H1 (cell line): ENCODE measurements at regions not wholly inside any gene's neighbourhood (a gene's known extent, or its start where the extent isn't known, plus 50 kb on each side); places are given as distances from the start of the nearest gene placed in this dataset.

ENCODE experiments used
- CHD2 ChIP-seq: IDR thresholded peaks from 2 replicates; pipeline ENCODE4 v1.6.1; 2012; ENCODE audit warnings: low read length, improper control_type of control experiment
- CTCF ChIP-seq, 3 experiments: IDR thresholded peaks; 1 replicate in 2 of 3; 2 replicates in 1 of 3; pipeline versions ENCODE4 v1.5.1 to v1.6.1; 2011; ENCODE audit warnings: low read length in 3 of 3, mild to moderate bottlenecking in 3 of 3, inconsistent platforms in 2 of 3, low read depth in 1 of 3, moderate library complexity in 1 of 3; ENCODE audit not compliant: insufficient read depth in 1 of 3; ENCODE audit errors: control extremely low read depth in 1 of 3
- EZH2 ChIP-seq: fragments of 200-600 bp; sonication (generic); IDR thresholded peaks from 2 replicates; pipeline ENCODE4 v1.7.1; 2012; ENCODE audit warnings: low read depth, mild to moderate bottlenecking, moderate library complexity, low read length, inconsistent platforms; ENCODE audit not compliant: severe bottlenecking
- HDAC2 ChIP-seq, 2 experiments: fragments of 300-600 bp in 1 of 2; sonication (generic) in 1 of 2; IDR thresholded peaks; 2 replicates each; pipeline ENCODE4 v1.6.1; 2011 to 2012; ENCODE audit warnings: low read depth in 2 of 2, low read length in 2 of 2, mild to moderate bottlenecking in 2 of 2, moderate library complexity in 2 of 2, borderline replicate concordance in 1 of 2, inconsistent platforms in 1 of 2
- JUND ChIP-seq: IDR thresholded peaks from 2 replicates; pipeline ENCODE4 v1.6.1; 2011; ENCODE audit warnings: mild to moderate bottlenecking, improper control_type of control experiment, low read length
- KDM5A ChIP-seq: fragments of 200-600 bp; IDR thresholded peaks from 2 replicates; pipeline ENCODE4 v1.7.1; 2012; ENCODE audit warnings: mild to moderate bottlenecking, low read length, inconsistent platforms, mixed read lengths
- POLR2A ChIP-seq, 2 experiments: IDR thresholded peaks; 1 replicate in 1 of 2; 2 replicates in 1 of 2; pipeline ENCODE4 v1.6.1; 2011; ENCODE audit warnings: low read depth in 2 of 2, low read length in 2 of 2, mild to moderate bottlenecking in 2 of 2; ENCODE audit errors: control extremely low read depth in 1 of 2
- POLR2AphosphoS5 ChIP-seq: IDR thresholded peaks from 2 replicates; pipeline ENCODE4 v1.6.1; 2011; ENCODE audit warnings: low read depth, low read length
- RAD21 ChIP-seq, 2 experiments: IDR thresholded peaks in 1 of 2; conservative IDR thresholded peaks in 1 of 2; 2 replicates each; pipeline ENCODE4 v1.6.1; 2011; ENCODE audit warnings: low read depth in 2 of 2, low read length in 2 of 2, improper control_type of control experiment in 1 of 2, inconsistent platforms in 1 of 2, mild to moderate bottlenecking in 1 of 2, moderate library complexity in 1 of 2
- SIX5 ChIP-seq: IDR thresholded peaks from 2 replicates; pipeline ENCODE4 v1.6.1; 2011; ENCODE audit warnings: mild to moderate bottlenecking, low read depth, low read length
- SP2 ChIP-seq: IDR thresholded peaks from 2 replicates; pipeline ENCODE4 v1.6.1; 2012; ENCODE audit warnings: mild to moderate bottlenecking, low read length, inconsistent platforms
- SUZ12 ChIP-seq: fragments of 200-600 bp; sonication (generic); IDR thresholded peaks from 2 replicates; pipeline ENCODE4 v1.6.1; 2012; ENCODE audit warnings: mild to moderate bottlenecking, inconsistent platforms, low read length, moderate library complexity, mixed read lengths
- TBP ChIP-seq: IDR thresholded peaks from 2 replicates; pipeline ENCODE4 v1.6.1; 2011; ENCODE audit warnings: low read depth, low read length, improper control_type of control experiment
- USF2 ChIP-seq: IDR thresholded peaks from 2 replicates; pipeline ENCODE4 v1.6.1; 2011; ENCODE audit warnings: low read length, improper control_type of control experiment

GRCh38 chr12:81962126-81962856, 203.1 kb upstream of the PPFIA2 start:
- TF ChIP-seq POLR2AphosphoS5, result no peak
- no peak for TF ChIP-seq KDM5A
- no peak for TF ChIP-seq USF2
- TF ChIP-seq HDAC2 (IDR thresholded peaks at IDR 0.05; ENCODE audit: borderline replicate concordance in 1 of 2, low read depth in 2 of 2, low read length in 2 of 2), result no peak
- TF ChIP-seq JUND, result no peak
- TF ChIP-seq RAD21 (IDR thresholded peaks at IDR 0.05 in 1 of 2, conservative IDR thresholded peaks at IDR 0.05 in 1 of 2; ENCODE audit: low read depth in 2 of 2, low read length in 2 of 2), result no peak
- no peak for TF ChIP-seq TBP
- no peak for TF ChIP-seq CTCF (IDR thresholded peaks at IDR 0.05; ENCODE audit: control extremely low read depth in 1 of 3, insufficient read depth in 1 of 3, low read depth in 1 of 3, low read length in 3 of 3)
- no peak for TF ChIP-seq SUZ12
- TF ChIP-seq CHD2, result no peak
- TF ChIP-seq EZH2, result no peak
- no peak for TF ChIP-seq POLR2A (IDR thresholded peaks at IDR 0.05; ENCODE audit: control extremely low read depth in 1 of 2, low read depth in 2 of 2, low read length in 2 of 2)
- TF ChIP-seq SP2, result no peak
- no peak for TF ChIP-seq SIX5
